DMS153 treated with DMSO at 0.1 percent for 48 hours (cell line): ENCODE measurements at regions not wholly inside any gene's neighbourhood (a gene's known extent, or its start where the extent isn't known, plus 50 kb on each side); places are given as distances from the start of the nearest gene placed in this dataset.

Experiments used
- DNase-seq: peaks from one replicate; lab custom pipeline; 2025; ENCODE audit not compliant: unreplicated experiment; lab: John Stamatoyannopoulos, UW

- no peak for DNase-seq
Measured at GRCh38 chr14:55734731-55735130, 154.7 kb downstream of the KTN1 start.

GRCh38 chr14:55739967-55740648, 160.1 kb downstream of the KTN1 start:
- no peak for DNase-seq

GRCh38 chr14:55740649-55740989, 160.6 kb downstream of the KTN1 start:
- no peak for DNase-seq

GRCh38 chr14:55741240-55741639, 161.2 kb downstream of the KTN1 start:
- no peak for DNase-seq

GRCh38 chr14:55743551-55743950, 163.5 kb downstream of the KTN1 start:
- no peak for DNase-seq

- DNase-seq = no peak
Measured at GRCh38 chr14:55744321-55744720, 164.3 kb downstream of the KTN1 start.

- no peak for DNase-seq
Measured at GRCh38 chr14:55745906-55746305, 165.9 kb downstream of the KTN1 start.

GRCh38 chr14:55746558-55746957, 166.6 kb downstream of the KTN1 start:
- no peak for DNase-seq

- no peak for DNase-seq
Measured at GRCh38 chr14:55747186-55747585, 167.2 kb downstream of the KTN1 start.

- DNase-seq = no peak
Measured at GRCh38 chr14:55749201-55749812, 169.3 kb downstream of the KTN1 start.

GRCh38 chr14:55749946-55750345, 169.9 kb downstream of the KTN1 start:
- DNase-seq = no peak

GRCh38 chr14:55752580-55753390, 172.8 kb downstream of the KTN1 start:
- peak; percentile 86 for DNase-seq

- no peak for DNase-seq
Measured at GRCh38 chr14:55754471-55754870, 174.5 kb downstream of the KTN1 start.

GRCh38 chr14:55754871-55755270, 174.9 kb downstream of the KTN1 start:
- DNase-seq = no peak

- DNase-seq = no peak
Measured at GRCh38 chr14:55756078-55756477, 176.1 kb downstream of the KTN1 start.

GRCh38 chr14:55756557-55756956, 176.6 kb downstream of the KTN1 start:
- DNase-seq = no peak

GRCh38 chr14:55758796-55759195, 178.8 kb downstream of the KTN1 start:
- DNase-seq = no peak

- DNase-seq = no peak
Measured at GRCh38 chr14:55760789-55761566, 181.0 kb downstream of the KTN1 start.

- DNase-seq = no peak
Measured at GRCh38 chr14:55761651-55762050, 181.6 kb downstream of the KTN1 start.

GRCh38 chr14:55762595-55763232, 182.7 kb downstream of the KTN1 start:
- DNase-seq = no peak

GRCh38 chr14:55764784-55765183, 184.8 kb downstream of the KTN1 start:
- DNase-seq = no peak
